Lower leg skin (tissue), 3 donors: ENCODE measurements at regions not wholly inside any gene's neighbourhood (a gene's known extent, or its start where the extent isn't known, plus 50 kb on each side); places are given as distances from the start of the nearest gene placed in this dataset.

Experiments
- POLR2A ChIP-seq, 2 donors: fragments of 450-650 bp; IDR thresholded peaks; one replicate each; pipeline ENCODE4 v1.6.1; 2016 to 2017; ENCODE audit warnings: antibody characterized with exemption in 2 of 2, mild to moderate bottlenecking in 1 of 2, moderate library complexity in 1 of 2
- TF ChIP-seq, protein P1 (sequence below), 3 donors: fragments of 450-650 bp; IDR thresholded peaks; one replicate each; pipeline ENCODE4 v1.5.1; 2016; ENCODE audit warnings: antibody characterized with exemption in 3 of 3, mild to moderate bottlenecking in 3 of 3, moderate library complexity in 2 of 3

- TF ChIP-seq, protein P1, sequence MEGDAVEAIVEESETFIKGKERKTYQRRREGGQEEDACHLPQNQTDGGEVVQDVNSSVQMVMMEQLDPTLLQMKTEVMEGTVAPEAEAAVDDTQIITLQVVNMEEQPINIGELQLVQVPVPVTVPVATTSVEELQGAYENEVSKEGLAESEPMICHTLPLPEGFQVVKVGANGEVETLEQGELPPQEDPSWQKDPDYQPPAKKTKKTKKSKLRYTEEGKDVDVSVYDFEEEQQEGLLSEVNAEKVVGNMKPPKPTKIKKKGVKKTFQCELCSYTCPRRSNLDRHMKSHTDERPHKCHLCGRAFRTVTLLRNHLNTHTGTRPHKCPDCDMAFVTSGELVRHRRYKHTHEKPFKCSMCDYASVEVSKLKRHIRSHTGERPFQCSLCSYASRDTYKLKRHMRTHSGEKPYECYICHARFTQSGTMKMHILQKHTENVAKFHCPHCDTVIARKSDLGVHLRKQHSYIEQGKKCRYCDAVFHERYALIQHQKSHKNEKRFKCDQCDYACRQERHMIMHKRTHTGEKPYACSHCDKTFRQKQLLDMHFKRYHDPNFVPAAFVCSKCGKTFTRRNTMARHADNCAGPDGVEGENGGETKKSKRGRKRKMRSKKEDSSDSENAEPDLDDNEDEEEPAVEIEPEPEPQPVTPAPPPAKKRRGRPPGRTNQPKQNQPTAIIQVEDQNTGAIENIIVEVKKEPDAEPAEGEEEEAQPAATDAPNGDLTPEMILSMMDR (IDR thresholded peaks at IDR 0.05) = no peak
- no peak for TF ChIP-seq POLR2A (IDR thresholded peaks at IDR 0.05)
These were observed 184.9 kb upstream of the TENT5A start for GRCh38 chr6:81937296-81937937.
